Caco-2 (cell line): ENCODE measurements at regions not wholly inside any gene's neighbourhood (a gene's known extent, or its start where the extent isn't known, plus 50 kb on each side); places are given as distances from the start of the nearest gene placed in this dataset.

Source experiments
- BruUV-seq: library from RNA; stranded (reverse); fragments of 400-500 nt; replicated peaks from 2 replicates; lab custom pipeline; 2021; lab: Mats Ljungman, UMichigan
- CTCF ChIA-PET: fragments of 300-600 bp; sonication (Branson Sonifier 250); formaldehyde crosslinking; loops from one replicate; lab custom pipeline; 2022; ENCODE audit warnings: antibody characterized with exemption; lab: Charles Lee
- POLR2A ChIA-PET: fragments of 300-600 bp; sonication (Branson Sonifier 250); formaldehyde crosslinking; loops from one replicate; lab custom pipeline; 2022; ENCODE audit warnings: antibody characterized with exemption; lab: Charles Lee
- DNase-seq, 2 experiments: peaks; one replicate each; pipeline versions ENCODE4 v3.0.0 to v3.0.0-alpha.2; 2020 to 2022
- H3K27me3 ChIP-seq: replicated peaks from 2 replicates; pipeline ENCODE4 v1.6.0; 2011; ENCODE audit warnings: low read length; ENCODE audit not compliant: control insufficient read depth, insufficient read depth
- H3K36me3 ChIP-seq: 2 replicates; pipeline ENCODE4 v1.5.1; 2011; ENCODE audit warnings: low read length; ENCODE audit not compliant: control insufficient read depth, insufficient read depth
- H3K4me1 ChIP-seq: fragments of 250-450 bp; sonication (Bioruptor Pico); 2 replicates; pipeline ENCODE4 v1.5.1; 2020; ENCODE audit warnings: mild to moderate bottlenecking
- H3K4me3 ChIP-seq: 2 replicates; pipeline ENCODE4 v1.5.1; 2011; ENCODE audit warnings: low read depth, mild to moderate bottlenecking, control low read depth, low read length
- H3K9me3 ChIP-seq: fragments of 250-450 bp; sonication (Bioruptor Pico); 2 replicates; pipeline ENCODE4 v1.5.1; 2020; ENCODE audit warnings: mild to moderate bottlenecking, moderate library complexity
- H3K27ac Mint-ChIP-seq: one replicate; pipeline ENCODE4 v1.8.0; 2022; ENCODE audit warnings: mixed read lengths; ENCODE audit not compliant: unreplicated experiment
- H3K27me3 Mint-ChIP-seq: one replicate; pipeline ENCODE4 v1.8.0; 2022; ENCODE audit warnings: mixed read lengths; ENCODE audit not compliant: insufficient read depth, unreplicated experiment
- H3K36me3 Mint-ChIP-seq: one replicate; pipeline ENCODE4 v1.8.0; 2022; ENCODE audit warnings: mild to moderate bottlenecking, mixed read lengths; ENCODE audit not compliant: insufficient read depth, unreplicated experiment
- H3K4me1 Mint-ChIP-seq: one replicate; pipeline ENCODE4 v1.8.0; 2022; ENCODE audit warnings: low read depth, mixed read lengths; ENCODE audit not compliant: unreplicated experiment
- H3K4me3 Mint-ChIP-seq: one replicate; pipeline ENCODE4 v1.8.0; 2022; ENCODE audit warnings: mild to moderate bottlenecking, moderate library complexity, mixed read lengths; ENCODE audit not compliant: unreplicated experiment
- H3K9me3 Mint-ChIP-seq: one replicate; pipeline ENCODE4 v1.8.0; 2022; ENCODE audit warnings: mixed read lengths; ENCODE audit not compliant: unreplicated experiment
- intact Hi-C: fragments of 100-400 bp; cut with micrococcal nuclease; formaldehyde crosslinking; loops from one replicate; pipeline ENCODE4 v1.10.0; 2022; ENCODE audit not compliant: unreplicated experiment
- TF ChIP-seq, protein P1 (sequence below), 2 experiments: fragments of 200-600 bp in 1 of 2; IDR thresholded peaks; 1 replicate in 1 of 2; 2 replicates in 1 of 2; pipeline versions ENCODE4 v1.5.1 to v1.8.0; 2011 to 2022; ENCODE audit warnings: antibody characterized with exemption in 1 of 2, control low read depth in 1 of 2, inconsistent platforms in 1 of 2, low read depth in 1 of 2, low read length in 1 of 2, mild to moderate bottlenecking in 1 of 2, moderate library complexity in 1 of 2; ENCODE audit not compliant: insufficient read depth in 1 of 2, severe bottlenecking in 1 of 2, unreplicated experiment in 1 of 2

DNA sequence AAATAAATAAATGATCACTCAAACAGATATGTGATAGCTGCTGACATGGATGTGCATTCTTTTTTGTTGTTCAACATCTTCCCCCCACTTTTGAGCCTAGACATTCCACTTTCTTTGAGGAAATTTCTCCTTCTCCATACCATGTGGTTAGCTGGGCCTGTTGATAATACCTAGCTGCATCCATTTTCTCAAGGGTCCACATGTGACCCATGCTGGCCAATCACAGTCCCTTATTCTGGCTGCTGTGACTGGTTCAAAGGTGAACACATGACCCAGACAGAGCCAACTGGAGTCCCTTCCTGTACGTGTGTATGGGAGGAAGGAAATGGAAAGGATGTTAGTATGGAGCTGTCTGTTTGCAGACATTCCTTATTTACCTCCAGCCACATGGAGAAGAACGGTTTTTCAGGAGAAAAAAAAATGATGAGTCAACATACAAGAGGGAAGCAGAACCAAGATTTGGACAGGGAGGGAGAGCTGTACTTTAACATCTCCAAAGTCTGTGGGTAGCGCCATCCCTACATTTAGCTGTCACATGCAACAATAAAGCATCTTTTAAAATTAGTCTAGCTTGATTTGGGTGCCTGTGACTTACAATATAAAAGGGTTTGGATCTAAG, 391.7 kb upstream of the TBX3 start:
- Mint-ChIP-seq H3K36me3 (no peaks in the 10 kb centered on the region), H3K9me3 (no peaks in the 10 kb centered on the region), H3K27me3 (no peaks in the 10 kb centered on the region), H3K27ac (no peak overlapping the region), H3K4me3 (no peak overlapping the region), H3K4me1 (peaks cover 12% of the 10 kb centered on the region)
- Histone ChIP-seq H3K4me3 (no peak overlapping the region), H3K4me1 (peaks cover 9% of the 10 kb centered on the region), H3K27me3 (no peaks in the 10 kb centered on the region), H3K9me3 (no peaks in the 10 kb centered on the region), H3K36me3 (no peaks in the 10 kb centered on the region)
- no peak for DNase-seq
- BruUV-seq: no TSS peak
- intact Hi-C loops: no loop called here
- ChIA-PET CTCF (no interaction called here), POLR2A (no interaction called here)
- TF ChIP-seq, protein P1, sequence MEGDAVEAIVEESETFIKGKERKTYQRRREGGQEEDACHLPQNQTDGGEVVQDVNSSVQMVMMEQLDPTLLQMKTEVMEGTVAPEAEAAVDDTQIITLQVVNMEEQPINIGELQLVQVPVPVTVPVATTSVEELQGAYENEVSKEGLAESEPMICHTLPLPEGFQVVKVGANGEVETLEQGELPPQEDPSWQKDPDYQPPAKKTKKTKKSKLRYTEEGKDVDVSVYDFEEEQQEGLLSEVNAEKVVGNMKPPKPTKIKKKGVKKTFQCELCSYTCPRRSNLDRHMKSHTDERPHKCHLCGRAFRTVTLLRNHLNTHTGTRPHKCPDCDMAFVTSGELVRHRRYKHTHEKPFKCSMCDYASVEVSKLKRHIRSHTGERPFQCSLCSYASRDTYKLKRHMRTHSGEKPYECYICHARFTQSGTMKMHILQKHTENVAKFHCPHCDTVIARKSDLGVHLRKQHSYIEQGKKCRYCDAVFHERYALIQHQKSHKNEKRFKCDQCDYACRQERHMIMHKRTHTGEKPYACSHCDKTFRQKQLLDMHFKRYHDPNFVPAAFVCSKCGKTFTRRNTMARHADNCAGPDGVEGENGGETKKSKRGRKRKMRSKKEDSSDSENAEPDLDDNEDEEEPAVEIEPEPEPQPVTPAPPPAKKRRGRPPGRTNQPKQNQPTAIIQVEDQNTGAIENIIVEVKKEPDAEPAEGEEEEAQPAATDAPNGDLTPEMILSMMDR (IDR thresholded peaks at IDR 0.05; ENCODE audit: insufficient read depth in 1 of 2, low read depth in 1 of 2, low read length in 1 of 2, severe bottlenecking in 1 of 2, unreplicated experiment in 1 of 2): no peak

DNA sequence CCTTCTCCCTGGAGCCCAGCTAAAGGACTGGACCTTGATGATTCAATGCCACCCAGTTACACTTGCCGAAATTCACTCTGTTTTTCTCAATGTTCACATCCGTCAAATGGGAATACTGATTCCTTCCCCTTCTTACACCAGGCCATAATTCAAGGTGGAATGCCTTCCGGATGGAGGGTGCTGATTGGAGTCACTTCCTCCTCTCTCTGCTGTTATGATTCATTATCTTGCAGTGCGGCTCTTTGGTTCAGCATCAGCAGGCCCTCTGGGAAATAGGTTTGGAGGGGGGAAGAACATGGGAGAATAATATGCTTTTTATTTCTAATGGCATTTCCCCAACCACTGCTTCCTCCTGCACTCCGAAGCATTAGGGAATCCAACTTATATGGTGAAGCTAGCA, 390.6 kb upstream of the TBX3 start:
- no peaks in the 10 kb centered on the region for H3K9me3 ChIP-seq
- H3K4me1 Mint-ChIP-seq: peaks cover 12% of the 10 kb centered on the region
- H3K4me3 Mint-ChIP-seq: no peak overlapping the region
- ChIA-PET CTCF (no interaction called here), POLR2A (no interaction called here)
- H3K27me3 ChIP-seq: no peaks in the 10 kb centered on the region
- H3K4me3 ChIP-seq: no peak overlapping the region
- TF ChIP-seq, protein P1 (IDR thresholded peaks at IDR 0.05; ENCODE audit: insufficient read depth in 1 of 2, low read depth in 1 of 2, low read length in 1 of 2, severe bottlenecking in 1 of 2, unreplicated experiment in 1 of 2): no peak
- DNase-seq: no peak
- H3K36me3 Mint-ChIP-seq: no peaks in the 10 kb centered on the region
- no peaks in the 10 kb centered on the region for H3K27me3 Mint-ChIP-seq
- no peak overlapping the region for H3K27ac Mint-ChIP-seq
- H3K36me3 ChIP-seq: no peaks in the 10 kb centered on the region
- H3K9me3 Mint-ChIP-seq: peaks cover 9% of the 10 kb centered on the region
- peaks cover 9% of the 10 kb centered on the region for H3K4me1 ChIP-seq
- intact Hi-C loops: no loop called here
- no TSS peak for BruUV-seq

DNA sequence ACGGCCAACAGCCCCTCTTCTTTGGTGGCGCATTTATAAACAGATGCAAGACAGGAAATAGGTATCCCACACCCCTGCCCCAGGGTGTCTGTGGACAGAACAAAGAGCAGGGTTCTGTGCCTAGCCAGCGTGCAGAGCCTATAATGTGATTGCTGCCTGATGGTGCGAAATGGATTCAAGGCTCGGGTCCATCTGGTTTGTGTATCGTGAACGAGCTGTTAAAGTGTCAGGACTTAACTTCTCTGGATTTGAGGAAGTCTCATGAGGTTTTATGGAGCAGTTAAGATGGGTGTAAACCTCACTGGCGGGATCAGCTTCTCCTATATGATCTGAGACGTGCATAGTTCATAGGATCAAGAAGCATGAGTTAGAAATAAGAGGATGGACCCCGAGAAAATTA, 388.7 kb upstream of the TBX3 start:
- H3K36me3 Mint-ChIP-seq: no peaks in the 10 kb centered on the region
- no peaks in the 10 kb centered on the region for H3K9me3 ChIP-seq
- H3K4me1 ChIP-seq: 0 out of 2 replicates have a peak, but pooled peaks cover 4% of the 10 kb centered on the region
- ChIA-PET CTCF (no interaction called here), POLR2A (no interaction called here)
- DNase-seq: no peak
- H3K9me3 Mint-ChIP-seq: peaks cover 9% of the 10 kb centered on the region
- H3K4me3 Mint-ChIP-seq: no peak overlapping the region
- TF ChIP-seq, protein P1 (IDR thresholded peaks at IDR 0.05; ENCODE audit: insufficient read depth in 1 of 2, low read depth in 1 of 2, low read length in 1 of 2, severe bottlenecking in 1 of 2, unreplicated experiment in 1 of 2): no peak
- H3K27me3 ChIP-seq: no peaks in the 10 kb centered on the region
- intact Hi-C loops: no loop called here
- no peaks in the 10 kb centered on the region for H3K36me3 ChIP-seq
- no peak overlapping the region for H3K27ac Mint-ChIP-seq
- no peak overlapping the region for H3K4me3 ChIP-seq
- no TSS peak for BruUV-seq
- no peaks in the 10 kb centered on the region for H3K27me3 Mint-ChIP-seq
- H3K4me1 Mint-ChIP-seq: peaks cover 3% of the 10 kb centered on the region
